ENCODE measurements at regions not wholly inside any gene's neighbourhood (a gene's known extent, or its start where the extent isn't known, plus 50 kb on each side); places are given as distances from the start of the nearest gene placed in this dataset.
"Not testable (repeated sequence)": the region's sequence is repeated elsewhere in the genome, so short reads cannot be mapped to it uniquely, and the experiment has no call there.

DNA sequence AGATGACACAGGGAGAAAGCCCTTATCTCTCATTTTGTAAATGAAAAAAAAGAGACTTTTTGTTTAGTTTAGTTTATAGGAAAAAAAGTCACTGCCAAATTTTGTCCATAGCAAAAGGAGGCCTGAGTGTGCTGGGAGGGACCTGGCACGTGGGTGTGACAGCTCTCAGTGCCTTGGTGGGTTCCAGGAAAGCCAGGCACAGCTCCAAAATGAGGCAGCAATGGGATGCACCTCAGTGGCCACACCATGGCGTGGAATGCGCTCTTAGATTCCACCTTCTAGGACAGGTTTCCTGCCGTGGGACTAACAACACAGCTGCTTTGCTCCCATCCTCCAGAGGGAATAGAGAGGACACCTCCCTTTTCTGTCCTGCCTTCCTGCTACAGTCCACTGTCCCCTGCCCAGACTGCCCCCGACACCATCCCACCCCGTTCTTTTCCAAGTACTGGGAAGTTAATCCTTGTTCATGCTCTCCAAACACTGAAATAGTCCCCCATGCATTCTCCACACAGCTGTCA is 207.6 kb downstream of the EMP1 start:
- Histone ChIP-seq H3K27ac (no peak overlapping the region), H3K9me3 (no peaks in the 10 kb centered on the region), H3K27me3 (no peaks in the 10 kb centered on the region), H3K36me3 (no peaks in the 10 kb centered on the region), H3K4me3 (no peak overlapping the region), H3K4me1 (no peaks in the 10 kb centered on the region)
- TF ChIP-seq, protein P1, sequence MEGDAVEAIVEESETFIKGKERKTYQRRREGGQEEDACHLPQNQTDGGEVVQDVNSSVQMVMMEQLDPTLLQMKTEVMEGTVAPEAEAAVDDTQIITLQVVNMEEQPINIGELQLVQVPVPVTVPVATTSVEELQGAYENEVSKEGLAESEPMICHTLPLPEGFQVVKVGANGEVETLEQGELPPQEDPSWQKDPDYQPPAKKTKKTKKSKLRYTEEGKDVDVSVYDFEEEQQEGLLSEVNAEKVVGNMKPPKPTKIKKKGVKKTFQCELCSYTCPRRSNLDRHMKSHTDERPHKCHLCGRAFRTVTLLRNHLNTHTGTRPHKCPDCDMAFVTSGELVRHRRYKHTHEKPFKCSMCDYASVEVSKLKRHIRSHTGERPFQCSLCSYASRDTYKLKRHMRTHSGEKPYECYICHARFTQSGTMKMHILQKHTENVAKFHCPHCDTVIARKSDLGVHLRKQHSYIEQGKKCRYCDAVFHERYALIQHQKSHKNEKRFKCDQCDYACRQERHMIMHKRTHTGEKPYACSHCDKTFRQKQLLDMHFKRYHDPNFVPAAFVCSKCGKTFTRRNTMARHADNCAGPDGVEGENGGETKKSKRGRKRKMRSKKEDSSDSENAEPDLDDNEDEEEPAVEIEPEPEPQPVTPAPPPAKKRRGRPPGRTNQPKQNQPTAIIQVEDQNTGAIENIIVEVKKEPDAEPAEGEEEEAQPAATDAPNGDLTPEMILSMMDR (IDR thresholded peaks at IDR 0.05) = no peak
- TF ChIP-seq POLR2AphosphoS5 (IDR thresholded peaks at IDR 0.05) (no peak), POLR2A (IDR thresholded peaks at IDR 0.05) (no peak), EP300 (IDR thresholded peaks at IDR 0.05) (no peak)
- 71% methylated on average over 6 of the region's 6 CpGs for WGBS
- no peak for DNase-seq (ENCODE audit: low spot score in 2 of 2)

DNA sequence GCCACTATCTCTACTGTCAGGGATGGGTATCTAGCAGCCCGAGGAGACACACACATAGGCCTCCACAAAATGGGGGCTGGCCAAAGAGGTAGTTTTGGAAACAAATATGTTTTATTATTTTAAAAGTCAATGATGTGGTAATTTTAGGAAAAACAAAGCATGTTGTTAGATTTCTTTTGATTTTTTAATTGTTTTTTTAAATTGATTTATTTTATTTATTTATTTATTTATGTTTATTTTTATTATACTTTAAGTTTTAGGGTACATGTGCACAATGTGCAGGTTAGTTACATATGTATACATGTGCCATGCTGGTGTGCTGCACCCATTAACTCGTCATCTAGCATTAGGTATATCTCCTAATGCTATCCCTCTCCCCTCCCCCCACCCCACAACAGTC is 194.8 kb downstream of the EMP1 start:
- H3K9me3 ChIP-seq; DNase-seq (ENCODE audit: low spot score in 2 of 2); H3K36me3 ChIP-seq; H3K27ac ChIP-seq; H3K4me3 ChIP-seq; H3K27me3 ChIP-seq: not testable (repeated sequence)
- WGBS = 78% methylated on average over 2 of the region's 2 CpGs
- peaks cover 12% of the 10 kb centered on the region for H3K4me1 ChIP-seq

DNA sequence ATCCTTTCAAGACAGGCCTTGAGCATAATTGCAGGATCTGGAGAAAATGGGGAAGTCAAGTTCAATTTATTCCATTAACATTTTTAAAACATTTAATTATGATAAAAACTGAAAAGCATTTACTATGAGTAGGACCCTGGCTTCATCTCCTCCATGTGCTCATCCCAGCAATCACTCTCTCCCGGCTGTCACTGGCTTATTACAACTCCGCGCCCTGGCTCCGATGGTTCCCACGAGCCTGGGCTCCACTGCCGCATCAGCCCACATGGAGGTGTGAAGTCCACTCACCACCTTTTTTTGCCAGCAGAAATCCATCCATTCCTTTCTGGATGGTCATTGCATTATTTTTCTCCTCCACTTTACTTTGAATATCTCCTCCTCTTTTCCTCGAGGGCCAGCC is 194.4 kb downstream of the EMP1 start:
- peaks cover 12% of the 10 kb centered on the region for H3K4me1 ChIP-seq
- TF ChIP-seq EP300 (IDR thresholded peaks at IDR 0.05) (no peak), POLR2AphosphoS5 (IDR thresholded peaks at IDR 0.05) (no peak), POLR2A (IDR thresholded peaks at IDR 0.05) (no peak)
- TF ChIP-seq, protein P1 (IDR thresholded peaks at IDR 0.05) = no peak
- no peak overlapping the region for H3K4me3 ChIP-seq
- no peak overlapping the region for H3K27ac ChIP-seq
- H3K9me3 ChIP-seq = no peaks in the 10 kb centered on the region
- H3K27me3 ChIP-seq = no peaks in the 10 kb centered on the region
- no peak for DNase-seq (ENCODE audit: low spot score in 2 of 2)
- H3K36me3 ChIP-seq = no peaks in the 10 kb centered on the region
- WGBS = 70% methylated on average over 7 of the region's 7 CpGs

DNA sequence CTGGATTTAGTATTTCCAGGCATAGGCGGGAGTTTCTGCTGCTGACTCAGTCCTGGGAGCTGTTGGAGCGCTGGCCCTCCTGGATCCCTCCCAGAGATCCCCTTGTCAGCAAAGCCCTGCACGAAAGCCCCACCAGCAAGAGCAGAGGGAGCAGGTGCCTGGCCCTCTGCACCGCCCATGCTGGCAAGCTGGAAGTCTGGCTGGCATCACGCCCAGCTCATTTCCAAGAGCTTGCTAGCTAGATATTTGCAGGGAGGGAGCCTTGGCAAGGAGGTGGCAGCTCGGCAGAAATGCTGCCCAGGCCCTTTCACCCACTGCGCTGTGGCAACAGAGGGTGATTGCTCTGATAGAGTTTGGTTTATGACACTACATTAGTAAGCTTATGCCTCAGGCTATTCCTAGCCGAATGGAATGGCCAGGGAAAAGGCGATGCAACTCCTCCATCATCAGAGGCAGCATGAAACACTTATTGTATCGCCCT is 193.9 kb downstream of the EMP1 start:
- Histone ChIP-seq H3K36me3 (no peaks in the 10 kb centered on the region), H3K27ac (no peak overlapping the region), H3K4me1 (peaks cover 12% of the 10 kb centered on the region), H3K4me3 (no peak overlapping the region), H3K27me3 (no peaks in the 10 kb centered on the region), H3K9me3 (no peaks in the 10 kb centered on the region)
- peak in 1 of 2 donors; percentile 70 for DNase-seq (ENCODE audit: low spot score in 2 of 2)
- TF ChIP-seq, protein P1 (IDR thresholded peaks at IDR 0.05) = no peak
- TF ChIP-seq POLR2AphosphoS5 (IDR thresholded peaks at IDR 0.05) = no peak
- WGBS = 37% methylated on average over 10 of the region's 10 CpGs

DNA sequence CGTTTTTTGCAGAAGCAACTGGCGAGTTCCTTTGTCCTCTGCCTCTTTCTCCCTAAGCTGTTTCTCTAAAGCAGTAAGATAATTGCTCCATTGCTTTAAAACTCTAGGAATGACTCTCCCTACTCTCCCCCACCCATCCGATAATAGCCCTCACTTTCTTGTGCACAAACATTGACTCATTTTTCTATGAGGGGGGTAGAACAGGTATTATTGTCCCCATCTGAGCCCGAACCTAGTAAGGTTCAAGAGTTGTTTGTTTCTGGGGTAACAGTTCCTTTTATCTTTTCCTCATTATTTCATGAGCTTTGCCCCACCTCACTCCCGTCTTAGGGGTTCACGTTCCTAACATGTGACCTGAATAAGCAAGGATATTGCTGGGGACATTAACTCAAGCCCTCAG is 190.6 kb downstream of the EMP1 start:
- peaks cover 12% of the 10 kb centered on the region for H3K4me1 ChIP-seq
- 81% methylated on average over 6 of the region's 6 CpGs for WGBS
- DNase-seq (ENCODE audit: low spot score in 2 of 2) = no peak
- no peaks in the 10 kb centered on the region for H3K9me3 ChIP-seq
- no peaks in the 10 kb centered on the region for H3K36me3 ChIP-seq
- TF ChIP-seq, protein P1 (IDR thresholded peaks at IDR 0.05) = no peak
- no peak for TF ChIP-seq POLR2AphosphoS5 (IDR thresholded peaks at IDR 0.05)
- TF ChIP-seq POLR2A (IDR thresholded peaks at IDR 0.05) = no peak
- TF ChIP-seq EP300 (IDR thresholded peaks at IDR 0.05) = no peak
- no peaks in the 10 kb centered on the region for H3K27me3 ChIP-seq
- no peak overlapping the region for H3K4me3 ChIP-seq
- H3K27ac ChIP-seq = no peak overlapping the region
